Vagina (tissue), 2 donors: ENCODE measurements at regions not wholly inside any gene's neighbourhood (a gene's known extent, or its start where the extent isn't known, plus 50 kb on each side); places are given as distances from the start of the nearest gene placed in this dataset.

ENCODE experiments used
- CTCF ChIP-seq, 3 experiments: fragments of 450-650 bp in 2 of 3; fragments of 200-600 bp in 1 of 3; sonication (generic) in 1 of 3; IDR thresholded peaks; one replicate each; pipeline ENCODE4 v1.5.1; 2017 to 2019; ENCODE audit warnings: antibody characterized with exemption in 3 of 3, mild to moderate bottlenecking in 2 of 3, moderate library complexity in 2 of 3
- POLR2A ChIP-seq, 2 donors: fragments of 450-650 bp; IDR thresholded peaks; one replicate each; pipeline ENCODE4 v1.6.1; 2017; ENCODE audit warnings: antibody characterized with exemption in 2 of 2, mild to moderate bottlenecking in 2 of 2, moderate library complexity in 2 of 2
- POLR2AphosphoS5 ChIP-seq, 2 donors: sonication (generic); formaldehyde crosslinking; IDR thresholded peaks; one replicate each; pipeline ENCODE4 v1.9.0; 2017; ENCODE audit warnings: antibody characterized with exemption in 2 of 2, mild to moderate bottlenecking in 2 of 2, low read depth in 1 of 2; ENCODE audit not compliant: insufficient read depth in 1 of 2

DNA sequence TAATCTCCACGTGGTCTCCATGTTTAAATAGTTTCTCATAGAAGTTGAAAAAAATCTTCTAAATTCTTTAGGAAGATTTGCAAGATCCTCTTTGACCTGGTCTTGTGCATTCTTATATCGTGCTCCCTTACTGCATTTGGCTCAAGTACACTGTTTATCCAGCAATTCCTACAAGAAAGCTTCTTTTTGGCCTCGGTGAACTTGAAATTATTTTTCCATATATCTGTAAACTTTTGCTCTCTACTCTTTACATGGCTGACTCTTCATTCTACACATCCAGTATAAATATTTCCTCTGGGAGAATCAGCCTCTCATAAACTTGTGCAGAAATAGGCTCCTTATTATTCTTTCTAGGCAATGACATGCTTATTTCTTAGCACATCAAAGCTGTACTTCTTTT lies 1457.9 kb upstream of the PRR20A start:
- TF ChIP-seq CTCF (IDR thresholded peaks at IDR 0.05) (no peak), POLR2A (IDR thresholded peaks at IDR 0.05) (no peak), POLR2AphosphoS5 (IDR thresholded peaks at IDR 0.05; ENCODE audit: insufficient read depth in 1 of 2, low read depth in 1 of 2) (no peak)
